Liver (tissue), 8 donors: ENCODE measurements at regions not wholly inside any gene's neighbourhood (a gene's known extent, or its start where the extent isn't known, plus 50 kb on each side); places are given as distances from the start of the nearest gene placed in this dataset.

Source experiments
- DNase-seq: peaks from one replicate; pipeline ENCODE4 v3.0.0-alpha.2; 2017; ENCODE audit warnings: low spot score
- H3K27ac ChIP-seq, 2 donors: one replicate each; pipeline ENCODE4 v1.7.0; 2013; ENCODE audit warnings: inconsistent platforms in 2 of 2, low read length in 2 of 2, control low read depth in 1 of 2, low read depth in 1 of 2, mild to moderate bottlenecking in 1 of 2
- H3K27me3 ChIP-seq, 4 donors: one replicate each; pipeline versions ENCODE4 v1.6.1 to v1.7.0; 2013; ENCODE audit warnings: low read length in 3 of 4, inconsistent platforms in 1 of 4, mild to moderate bottlenecking in 1 of 4, moderate library complexity in 1 of 4; ENCODE audit not compliant: control insufficient read depth in 4 of 4, insufficient read depth in 4 of 4
- H3K36me3 ChIP-seq, 4 donors: one replicate each; pipeline versions ENCODE4 v1.6.1 to v1.7.0; 2013; ENCODE audit warnings: low read length in 3 of 4, mild to moderate bottlenecking in 3 of 4, low read depth in 1 of 4, moderate library complexity in 1 of 4; ENCODE audit not compliant: control insufficient read depth in 4 of 4, insufficient read depth in 3 of 4
- H3K4me1 ChIP-seq, 4 donors: one replicate each; pipeline versions ENCODE4 v1.6.1 to v1.7.0; 2013; ENCODE audit warnings: low read length in 3 of 4, mild to moderate bottlenecking in 3 of 4, moderate library complexity in 1 of 4; ENCODE audit not compliant: control insufficient read depth in 4 of 4, insufficient read depth in 4 of 4
- H3K4me3 ChIP-seq, 3 donors: one replicate each; pipeline versions ENCODE4 v1.6.1 to v1.7.0; 2013; ENCODE audit warnings: low read length in 3 of 3, control low read depth in 1 of 3, low read depth in 1 of 3, mild to moderate bottlenecking in 1 of 3
- H3K9ac ChIP-seq, 2 donors: one replicate each; pipeline ENCODE4 v1.7.0; 2013; ENCODE audit warnings: low read length in 2 of 2, mild to moderate bottlenecking in 2 of 2, moderate library complexity in 2 of 2, control low read depth in 1 of 2, low read depth in 1 of 2
- H3K9me3 ChIP-seq, 4 donors: one replicate each; pipeline versions ENCODE4 v1.6.1 to v1.7.0; 2013; ENCODE audit warnings: low read length in 3 of 4; ENCODE audit not compliant: control insufficient read depth in 4 of 4
- EGR1 ChIP-seq, 2 donors: IDR thresholded peaks; 2 replicates each; pipeline ENCODE4 v1.6.1; 2016 to 2018; ENCODE audit warnings: antibody characterized with exemption in 2 of 2, low read depth in 2 of 2
- FOXA1 ChIP-seq: IDR thresholded peaks from 2 replicates; pipeline ENCODE4 v1.6.1; 2016; ENCODE audit warnings: antibody characterized with exemption
- FOXA2 ChIP-seq: IDR thresholded peaks from 2 replicates; pipeline ENCODE4 v1.6.1; 2016; ENCODE audit warnings: antibody characterized with exemption
- GABPA ChIP-seq, 2 donors: IDR thresholded peaks in 1 of 2; conservative IDR thresholded peaks in 1 of 2; 2 replicates each; pipeline ENCODE4 v1.6.1; 2016; ENCODE audit warnings: antibody characterized with exemption in 2 of 2, mild to moderate bottlenecking in 1 of 2, moderate library complexity in 1 of 2
- HNF4A ChIP-seq, 2 donors: conservative IDR thresholded peaks; 2 replicates each; pipeline ENCODE4 v1.6.1; 2016; ENCODE audit warnings: antibody characterized with exemption in 2 of 2, mild to moderate bottlenecking in 2 of 2
- HNF4G ChIP-seq: IDR thresholded peaks from 2 replicates; pipeline ENCODE4 v1.6.1; 2016; ENCODE audit warnings: antibody characterized with exemption
- JUND ChIP-seq, 2 donors: IDR thresholded peaks; 2 replicates each; pipeline ENCODE4 v1.6.1; 2016; ENCODE audit warnings: antibody characterized with exemption in 2 of 2
- NR2F2 ChIP-seq: IDR thresholded peaks from 2 replicates; pipeline ENCODE4 v1.6.1; 2016; ENCODE audit warnings: antibody characterized with exemption
- RAD21 ChIP-seq, 2 donors: IDR thresholded peaks; 2 replicates each; pipeline ENCODE4 v1.6.1; 2016; ENCODE audit warnings: antibody characterized with exemption in 2 of 2, mild to moderate bottlenecking in 2 of 2
- RXRA ChIP-seq, 2 donors: IDR thresholded peaks; 2 replicates each; pipeline ENCODE4 v1.6.1; 2017 to 2018; ENCODE audit warnings: antibody characterized with exemption in 2 of 2, mild to moderate bottlenecking in 1 of 2
- SP1 ChIP-seq: IDR thresholded peaks from 2 replicates; pipeline ENCODE4 v1.6.1; 2018; ENCODE audit warnings: antibody characterized with exemption, mild to moderate bottlenecking
- TAF1 ChIP-seq: conservative IDR thresholded peaks from 2 replicates; pipeline ENCODE4 v1.6.1; 2016; ENCODE audit warnings: antibody characterized with exemption, mild to moderate bottlenecking
- YY1 ChIP-seq: IDR thresholded peaks from 2 replicates; pipeline ENCODE4 v1.6.1; 2016; ENCODE audit warnings: antibody characterized with exemption, mild to moderate bottlenecking
- WGBS: extraction: QIAGEN DNeasy Blood & Tissue Kit; methylation state at CpG from one replicate; pipeline ENCODE4 v1.1.7; 2013; 5-methylcytosine and 5-hydroxymethylcytosine counted together
- TF ChIP-seq, protein P1 (sequence below): IDR thresholded peaks from 2 replicates; pipeline ENCODE4 v1.6.1; 2016; ENCODE audit warnings: antibody characterized with exemption, mild to moderate bottlenecking
- TF ChIP-seq, protein P2 (sequence below): IDR thresholded peaks from 2 replicates; pipeline ENCODE4 v1.6.1; 2016; ENCODE audit warnings: antibody characterized with exemption
- TF ChIP-seq, protein P3 (sequence below): IDR thresholded peaks from 2 replicates; pipeline ENCODE4 v1.6.1; 2016; ENCODE audit warnings: antibody characterized with exemption
- TF ChIP-seq, protein P4 (sequence below): fragments of 150-350 bp; IDR thresholded peaks from 2 replicates; pipeline ENCODE4 v1.5.1; 2017; ENCODE audit warnings: improper control_type of control experiment, low read depth, low read length; ENCODE audit not compliant: missing input control
- TF ChIP-seq, protein P5 (sequence below): IDR thresholded peaks from 2 replicates; pipeline ENCODE4 v1.6.1; 2016; ENCODE audit warnings: antibody characterized with exemption
- donor health status: healthy.
- donor health status: healthy.
- donor health status: healthy.
- donor health status: healthy.
- donor health status: healthy.

DNA sequence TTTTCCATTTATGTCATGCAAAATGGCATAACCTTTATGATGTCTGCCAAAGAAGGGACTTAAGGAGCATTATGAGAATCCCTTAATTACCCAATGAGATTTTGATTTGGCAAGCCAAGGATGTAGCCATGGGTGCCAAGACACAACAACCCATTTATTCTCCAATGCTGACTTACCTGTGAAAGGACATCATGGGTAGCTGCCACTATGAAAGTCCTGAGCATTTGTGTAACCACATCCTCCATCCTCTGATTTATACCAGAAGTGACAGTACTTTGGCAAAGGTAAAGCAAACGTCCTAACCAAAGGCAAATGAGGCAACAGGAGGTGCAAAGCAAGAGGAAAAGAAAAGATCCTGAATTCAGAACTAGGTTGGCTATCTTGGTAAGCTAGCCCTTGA, 87.3 kb upstream of the EMCN start:
- Histone ChIP-seq H3K27ac (no peak overlapping the region), H3K4me1 (no peaks in the 10 kb centered on the region), H3K36me3 (no peaks in the 10 kb centered on the region), H3K27me3 (no peaks in the 10 kb centered on the region), H3K9ac (no peak overlapping the region), H3K9me3 (no peaks in the 10 kb centered on the region), H3K4me3 (no peak overlapping the region)
- no peak for DNase-seq
- WGBS = 26% methylated on average over 1 of the region's 1 CpG
- TF ChIP-seq, protein P1, sequence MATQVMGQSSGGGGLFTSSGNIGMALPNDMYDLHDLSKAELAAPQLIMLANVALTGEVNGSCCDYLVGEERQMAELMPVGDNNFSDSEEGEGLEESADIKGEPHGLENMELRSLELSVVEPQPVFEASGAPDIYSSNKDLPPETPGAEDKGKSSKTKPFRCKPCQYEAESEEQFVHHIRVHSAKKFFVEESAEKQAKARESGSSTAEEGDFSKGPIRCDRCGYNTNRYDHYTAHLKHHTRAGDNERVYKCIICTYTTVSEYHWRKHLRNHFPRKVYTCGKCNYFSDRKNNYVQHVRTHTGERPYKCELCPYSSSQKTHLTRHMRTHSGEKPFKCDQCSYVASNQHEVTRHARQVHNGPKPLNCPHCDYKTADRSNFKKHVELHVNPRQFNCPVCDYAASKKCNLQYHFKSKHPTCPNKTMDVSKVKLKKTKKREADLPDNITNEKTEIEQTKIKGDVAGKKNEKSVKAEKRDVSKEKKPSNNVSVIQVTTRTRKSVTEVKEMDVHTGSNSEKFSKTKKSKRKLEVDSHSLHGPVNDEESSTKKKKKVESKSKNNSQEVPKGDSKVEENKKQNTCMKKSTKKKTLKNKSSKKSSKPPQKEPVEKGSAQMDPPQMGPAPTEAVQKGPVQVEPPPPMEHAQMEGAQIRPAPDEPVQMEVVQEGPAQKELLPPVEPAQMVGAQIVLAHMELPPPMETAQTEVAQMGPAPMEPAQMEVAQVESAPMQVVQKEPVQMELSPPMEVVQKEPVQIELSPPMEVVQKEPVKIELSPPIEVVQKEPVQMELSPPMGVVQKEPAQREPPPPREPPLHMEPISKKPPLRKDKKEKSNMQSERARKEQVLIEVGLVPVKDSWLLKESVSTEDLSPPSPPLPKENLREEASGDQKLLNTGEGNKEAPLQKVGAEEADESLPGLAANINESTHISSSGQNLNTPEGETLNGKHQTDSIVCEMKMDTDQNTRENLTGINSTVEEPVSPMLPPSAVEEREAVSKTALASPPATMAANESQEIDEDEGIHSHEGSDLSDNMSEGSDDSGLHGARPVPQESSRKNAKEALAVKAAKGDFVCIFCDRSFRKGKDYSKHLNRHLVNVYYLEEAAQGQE = no peak
- TF ChIP-seq TAF1 (no peak), GABPA (IDR thresholded peaks at IDR 0.05 in 1 of 2, conservative IDR thresholded peaks at IDR 0.05 in 1 of 2) (no peak), RAD21 (IDR thresholded peaks at IDR 0.05) (no peak), SP1 (no peak), HNF4A (conservative IDR thresholded peaks at IDR 0.05) (no peak), RXRA (IDR thresholded peaks at IDR 0.05) (no peak), JUND (IDR thresholded peaks at IDR 0.05) (no peak), EGR1 (IDR thresholded peaks at IDR 0.05; ENCODE audit: low read depth in 2 of 2) (no peak), FOXA1 (no peak), HNF4G (no peak), YY1 (no peak), FOXA2 (no peak), NR2F2 (no peak)
- TF ChIP-seq, protein P2, sequence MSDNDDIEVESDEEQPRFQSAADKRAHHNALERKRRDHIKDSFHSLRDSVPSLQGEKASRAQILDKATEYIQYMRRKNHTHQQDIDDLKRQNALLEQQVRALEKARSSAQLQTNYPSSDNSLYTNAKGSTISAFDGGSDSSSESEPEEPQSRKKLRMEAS = no peak
- TF ChIP-seq, protein P3, sequence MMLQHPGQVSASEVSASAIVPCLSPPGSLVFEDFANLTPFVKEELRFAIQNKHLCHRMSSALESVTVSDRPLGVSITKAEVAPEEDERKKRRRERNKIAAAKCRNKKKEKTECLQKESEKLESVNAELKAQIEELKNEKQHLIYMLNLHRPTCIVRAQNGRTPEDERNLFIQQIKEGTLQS = no peak
- TF ChIP-seq, protein P4, sequence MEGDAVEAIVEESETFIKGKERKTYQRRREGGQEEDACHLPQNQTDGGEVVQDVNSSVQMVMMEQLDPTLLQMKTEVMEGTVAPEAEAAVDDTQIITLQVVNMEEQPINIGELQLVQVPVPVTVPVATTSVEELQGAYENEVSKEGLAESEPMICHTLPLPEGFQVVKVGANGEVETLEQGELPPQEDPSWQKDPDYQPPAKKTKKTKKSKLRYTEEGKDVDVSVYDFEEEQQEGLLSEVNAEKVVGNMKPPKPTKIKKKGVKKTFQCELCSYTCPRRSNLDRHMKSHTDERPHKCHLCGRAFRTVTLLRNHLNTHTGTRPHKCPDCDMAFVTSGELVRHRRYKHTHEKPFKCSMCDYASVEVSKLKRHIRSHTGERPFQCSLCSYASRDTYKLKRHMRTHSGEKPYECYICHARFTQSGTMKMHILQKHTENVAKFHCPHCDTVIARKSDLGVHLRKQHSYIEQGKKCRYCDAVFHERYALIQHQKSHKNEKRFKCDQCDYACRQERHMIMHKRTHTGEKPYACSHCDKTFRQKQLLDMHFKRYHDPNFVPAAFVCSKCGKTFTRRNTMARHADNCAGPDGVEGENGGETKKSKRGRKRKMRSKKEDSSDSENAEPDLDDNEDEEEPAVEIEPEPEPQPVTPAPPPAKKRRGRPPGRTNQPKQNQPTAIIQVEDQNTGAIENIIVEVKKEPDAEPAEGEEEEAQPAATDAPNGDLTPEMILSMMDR = no peak
- TF ChIP-seq, protein P5, sequence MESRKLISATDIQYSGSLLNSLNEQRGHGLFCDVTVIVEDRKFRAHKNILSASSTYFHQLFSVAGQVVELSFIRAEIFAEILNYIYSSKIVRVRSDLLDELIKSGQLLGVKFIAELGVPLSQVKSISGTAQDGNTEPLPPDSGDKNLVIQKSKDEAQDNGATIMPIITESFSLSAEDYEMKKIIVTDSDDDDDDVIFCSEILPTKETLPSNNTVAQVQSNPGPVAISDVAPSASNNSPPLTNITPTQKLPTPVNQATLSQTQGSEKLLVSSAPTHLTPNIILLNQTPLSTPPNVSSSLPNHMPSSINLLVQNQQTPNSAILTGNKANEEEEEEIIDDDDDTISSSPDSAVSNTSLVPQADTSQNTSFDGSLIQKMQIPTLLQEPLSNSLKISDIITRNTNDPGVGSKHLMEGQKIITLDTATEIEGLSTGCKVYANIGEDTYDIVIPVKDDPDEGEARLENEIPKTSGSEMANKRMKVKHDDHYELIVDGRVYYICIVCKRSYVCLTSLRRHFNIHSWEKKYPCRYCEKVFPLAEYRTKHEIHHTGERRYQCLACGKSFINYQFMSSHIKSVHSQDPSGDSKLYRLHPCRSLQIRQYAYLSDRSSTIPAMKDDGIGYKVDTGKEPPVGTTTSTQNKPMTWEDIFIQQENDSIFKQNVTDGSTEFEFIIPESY = no peak

DNA sequence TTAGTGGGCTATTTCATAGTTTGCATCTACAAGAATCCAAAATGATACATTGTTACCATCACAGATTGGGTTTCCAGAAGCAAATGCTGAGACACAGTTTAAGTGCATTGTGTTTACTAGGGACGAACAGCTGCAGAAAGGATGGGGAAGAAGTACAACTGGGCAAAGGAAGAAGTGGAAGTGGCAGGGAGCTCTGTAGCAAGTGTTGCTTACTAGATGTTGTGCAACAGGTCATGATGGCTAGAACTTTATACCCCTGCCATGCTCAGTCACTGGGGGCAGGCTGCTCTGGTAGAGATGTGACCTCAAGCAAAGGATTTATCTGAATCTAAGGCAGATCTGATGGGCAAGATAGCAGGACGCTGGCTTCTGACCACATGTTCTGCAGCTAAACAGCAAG, 76.1 kb upstream of the EMCN start:
- Histone ChIP-seq H3K4me1 (no peaks in the 10 kb centered on the region), H3K9me3 (no peaks in the 10 kb centered on the region), H3K27ac (no peak overlapping the region), H3K36me3 (no peaks in the 10 kb centered on the region), H3K9ac (no peak overlapping the region), H3K4me3 (no peak overlapping the region), H3K27me3 (no peaks in the 10 kb centered on the region)
- WGBS = 24% methylated on average over 2 of the region's 2 CpGs
- DNase-seq = no peak
- TF ChIP-seq TAF1 (no peak), FOXA1 (no peak), RAD21 (IDR thresholded peaks at IDR 0.05) (no peak), YY1 (no peak), NR2F2 (no peak), FOXA2 (no peak), RXRA (IDR thresholded peaks at IDR 0.05) (no peak), EGR1 (IDR thresholded peaks at IDR 0.05; ENCODE audit: low read depth in 2 of 2) (no peak), JUND (IDR thresholded peaks at IDR 0.05) (no peak), GABPA (IDR thresholded peaks at IDR 0.05 in 1 of 2, conservative IDR thresholded peaks at IDR 0.05 in 1 of 2) (no peak), HNF4G (no peak), HNF4A (conservative IDR thresholded peaks at IDR 0.05) (no peak)
- TF ChIP-seq, protein P2 = no peak
- TF ChIP-seq, protein P3 = no peak
- TF ChIP-seq, protein P5 = no peak
